H9 (cell line): ENCODE measurements at regions not wholly inside any gene's neighbourhood (a gene's known extent, or its start where the extent isn't known, plus 50 kb on each side); places are given as distances from the start of the nearest gene placed in this dataset.

Experiments used
- DNase-seq: peaks from one replicate; pipeline ENCODE4 v3.0.0-alpha.2; 2017
- H2AFZ ChIP-seq: one replicate; pipeline ENCODE4 v1.6.1; 2013; ENCODE audit warnings: mild to moderate bottlenecking, low read length, control low read depth, moderate library complexity
- H2AK5ac ChIP-seq: 2 replicates; pipeline ENCODE4 v1.6.1; 2013; ENCODE audit warnings: low read length, control low read depth, mixed read lengths; ENCODE audit not compliant: insufficient read length
- H2BK120ac ChIP-seq: one replicate; pipeline ENCODE4 v1.6.1; 2013; ENCODE audit warnings: low read depth, mild to moderate bottlenecking, low read length, control low read depth, inconsistent platforms; ENCODE audit not compliant: poor library complexity, severe bottlenecking
- H2BK12ac ChIP-seq: 2 replicates; pipeline ENCODE4 v1.6.1; 2013; ENCODE audit warnings: low read length, control low read depth, mixed read lengths, low read depth; ENCODE audit not compliant: insufficient read length
- H2BK15ac ChIP-seq: 2 replicates; pipeline ENCODE4 v1.6.1; 2013; ENCODE audit warnings: low read depth, low read length, control low read depth
- H2BK20ac ChIP-seq: one replicate; pipeline ENCODE4 v1.6.1; 2013; ENCODE audit warnings: low read depth, mild to moderate bottlenecking, low read length, control low read depth, inconsistent platforms; ENCODE audit not compliant: poor library complexity, severe bottlenecking
- H2BK5ac ChIP-seq: 2 replicates; pipeline ENCODE4 v1.6.1; 2013; ENCODE audit warnings: low read length, control low read depth, mixed read lengths; ENCODE audit not compliant: insufficient read length
- H3K14ac ChIP-seq: 2 replicates; pipeline ENCODE4 v1.6.1; 2013; ENCODE audit warnings: low read length, control low read depth; ENCODE audit not compliant: insufficient read depth
- H3K18ac ChIP-seq: 2 replicates; pipeline ENCODE4 v1.6.1; 2013; ENCODE audit warnings: low read depth, mild to moderate bottlenecking, mixed read lengths, low read length, control low read depth; ENCODE audit not compliant: insufficient read length
- H3K23ac ChIP-seq: 2 replicates; pipeline ENCODE4 v1.6.1; 2013; ENCODE audit warnings: low read length, control low read depth, mixed read lengths, low read depth; ENCODE audit not compliant: insufficient read length
- H3K23me2 ChIP-seq: 2 replicates; pipeline ENCODE4 v1.6.1; 2013; ENCODE audit warnings: low read depth, mild to moderate bottlenecking, mixed read lengths, low read length, control low read depth; ENCODE audit not compliant: insufficient read length, poor library complexity, severe bottlenecking
- H3K27ac ChIP-seq: 2 replicates; pipeline ENCODE4 v1.5.1; 2013; ENCODE audit warnings: low read length, control low read depth, mixed read lengths, low read depth; ENCODE audit not compliant: insufficient read length
- H3K27me3 ChIP-seq: 2 replicates; pipeline ENCODE4 v1.6.1; 2013; ENCODE audit warnings: low read length, control low read depth, inconsistent platforms; ENCODE audit not compliant: insufficient read depth
- H3K4ac ChIP-seq: 2 replicates; pipeline ENCODE4 v1.6.1; 2013; ENCODE audit warnings: low read depth, mild to moderate bottlenecking, control low read depth, inconsistent platforms, low read length, moderate library complexity
- H3K4me1 ChIP-seq: 2 replicates; pipeline ENCODE4 v1.6.1; 2013; ENCODE audit warnings: low read length, control low read depth, inconsistent platforms; ENCODE audit not compliant: insufficient read depth
- H3K4me2 ChIP-seq: 2 replicates; pipeline ENCODE4 v1.6.1; 2013; ENCODE audit warnings: low read length, control low read depth, mixed read lengths; ENCODE audit not compliant: insufficient read length, insufficient read depth
- H3K56ac ChIP-seq: 2 replicates; pipeline ENCODE4 v1.6.1; 2013; ENCODE audit warnings: low read depth, mild to moderate bottlenecking, mixed read lengths, low read length, control low read depth; ENCODE audit not compliant: insufficient read length
- H3K79me1 ChIP-seq: 2 replicates; pipeline ENCODE4 v1.6.1; 2013; ENCODE audit warnings: low read depth, mild to moderate bottlenecking, moderate library complexity, low read length, control low read depth, inconsistent platforms; ENCODE audit not compliant: insufficient read depth, poor library complexity, severe bottlenecking
- H3K79me2 ChIP-seq: 2 replicates; pipeline ENCODE4 v1.6.1; 2013; ENCODE audit warnings: low read length, control low read depth, inconsistent platforms; ENCODE audit not compliant: insufficient read depth
- H3K9ac ChIP-seq: 2 replicates; pipeline ENCODE4 v1.6.1; 2013; ENCODE audit warnings: low read length, control low read depth, mixed read lengths; ENCODE audit not compliant: insufficient read length; ENCODE audit errors: extremely low read depth
- H3K9me3 ChIP-seq: one replicate; pipeline ENCODE4 v1.6.1; 2013; ENCODE audit warnings: low read depth, low read length, inconsistent platforms; ENCODE audit not compliant: control insufficient read depth
- H3T11ph ChIP-seq: one replicate; pipeline ENCODE4 v1.6.1; 2013; ENCODE audit warnings: mild to moderate bottlenecking, low read length, control low read depth, inconsistent platforms
- H4K20me1 ChIP-seq: one replicate; pipeline ENCODE4 v1.6.1; 2013; ENCODE audit not compliant: control insufficient read depth, insufficient read length, insufficient read depth
- H4K5ac ChIP-seq: 2 replicates; pipeline ENCODE4 v1.6.1; 2013; ENCODE audit warnings: low read depth, mild to moderate bottlenecking, mixed read lengths, low read length, control low read depth; ENCODE audit not compliant: insufficient read length
- H4K8ac ChIP-seq: replicated peaks from 2 replicates; pipeline ENCODE4 v1.6.1; 2013; ENCODE audit warnings: low read length, control low read depth, mixed read lengths, low read depth; ENCODE audit not compliant: insufficient read length
- H4K91ac ChIP-seq: 2 replicates; pipeline ENCODE4 v1.6.1; 2013; ENCODE audit warnings: low read depth, mild to moderate bottlenecking, moderate library complexity, mixed read lengths, low read length, control low read depth; ENCODE audit not compliant: insufficient read length
- H3K27ac Mint-ChIP-seq, 3 experiments: 2 replicates in 2 of 3; 3 replicates in 1 of 3; pipeline ENCODE4 v1.8.0; 2020 to 2021; ENCODE audit warnings: mixed read lengths in 3 of 3, mild to moderate bottlenecking in 1 of 3, moderate library complexity in 1 of 3
- H3K27me3 Mint-ChIP-seq: 2 replicates; pipeline ENCODE4 v1.8.0; 2021; ENCODE audit warnings: low read depth, mild to moderate bottlenecking, moderate library complexity, mixed read lengths
- H3K36me3 Mint-ChIP-seq, 3 experiments: 2 replicates in 2 of 3; 3 replicates in 1 of 3; pipeline ENCODE4 v1.8.0; 2020 to 2021; ENCODE audit warnings: low read depth in 3 of 3, mixed read lengths in 3 of 3; ENCODE audit not compliant: insufficient read depth in 1 of 3
- H3K4me1 Mint-ChIP-seq, 2 experiments: 2 replicates each; pipeline ENCODE4 v1.8.0; 2020; ENCODE audit warnings: mixed read lengths in 2 of 2
- H3K4me3 Mint-ChIP-seq, 2 experiments: 2 replicates in 1 of 2; 3 replicates in 1 of 2; pipeline ENCODE4 v1.8.0; 2020 to 2021; ENCODE audit warnings: mild to moderate bottlenecking in 2 of 2, mixed read lengths in 2 of 2, moderate library complexity in 1 of 2
- H3K9me3 Mint-ChIP-seq, 2 experiments: 2 replicates in 1 of 2; 3 replicates in 1 of 2; pipeline ENCODE4 v1.8.0; 2020; ENCODE audit warnings: mild to moderate bottlenecking in 2 of 2, mixed read lengths in 2 of 2, moderate library complexity in 1 of 2
- WGBS: extraction: QIAGEN DNeasy Blood & Tissue Kit; methylation state at CpG from one replicate; pipeline ENCODE4 v1.1.7; 2013; ENCODE audit warnings: missing lambda C conversion rate, low lambda C conversion rate, mixed read lengths; ENCODE audit not compliant: insufficient read length; ENCODE audit errors: extremely low coverage; 5-methylcytosine and 5-hydroxymethylcytosine counted together
- TF ChIP-seq, protein P1 (sequence below): fragments of 200-600 bp; sonication (generic); conservative IDR thresholded peaks from 3 replicates; pipeline ENCODE4 v1.8.0; 2021; ENCODE audit warnings: antibody characterized with exemption, mild to moderate bottlenecking

DNA sequence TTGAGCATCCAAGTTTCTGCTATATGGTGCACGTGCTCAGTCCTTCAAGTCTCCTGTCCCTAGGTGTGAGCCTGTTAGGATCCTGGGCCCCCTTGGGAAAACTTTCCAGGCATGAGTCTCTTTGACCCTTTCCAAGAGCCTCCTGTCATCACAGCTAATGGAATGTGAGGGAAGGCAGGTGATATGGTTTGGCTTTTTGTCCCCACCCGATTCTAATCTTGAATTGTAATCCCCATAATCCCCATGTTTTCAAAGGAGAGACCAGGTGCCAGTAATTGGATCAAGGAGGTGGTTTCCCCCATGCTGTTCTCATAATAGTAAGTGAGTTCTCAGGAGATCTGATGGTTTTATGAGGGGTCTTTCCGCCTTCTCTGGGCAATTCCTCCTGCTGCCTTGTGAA, 265.5 kb downstream of the ATP23 start:
- Histone ChIP-seq H2BK15ac (no peak overlapping the region), H3K14ac (no peak overlapping the region), H3K27ac (no peak overlapping the region), H3K27me3 (no peaks in the 10 kb centered on the region), H2AFZ (no peak overlapping the region), H3K9me3 (no peaks in the 10 kb centered on the region), H3K56ac (no peak overlapping the region), H4K8ac (no peak overlapping the region), H2BK5ac (no peak overlapping the region), H2BK120ac (no peak overlapping the region), H4K20me1 (no peaks in the 10 kb centered on the region), H3K9ac (no peak overlapping the region), H3K23me2 (no peaks in the 10 kb centered on the region), H2AK5ac (no peak overlapping the region), H3K79me2 (no peaks in the 10 kb centered on the region), H3K4ac (no peak overlapping the region), H4K91ac (no peak overlapping the region), H3K4me1 (no peaks in the 10 kb centered on the region; the same call in 1 of the 2 replicates), H3K18ac (no peak overlapping the region), H2BK12ac (no peak overlapping the region), H4K5ac (no peak overlapping the region), H3T11ph (no peak overlapping the region), H3K4me2 (no peak overlapping the region), H3K79me1 (no peaks in the 10 kb centered on the region), H3K23ac (no peak overlapping the region), H2BK20ac (no peak overlapping the region)
- Mint-ChIP-seq H3K4me3 (no peak overlapping the region), H3K27ac (peak overlapping the region in 1 of 3 experiments; percentile 60; a peak in 1 of 7 replicates), H3K36me3 (no peaks in the 10 kb centered on the region; a peak in 1 of 7 replicates), H3K4me1 (peaks cover 9 to 11% of the 10 kb centered on the region in 2 experiments; a peak in 3 of 4 replicates), H3K9me3 (no peaks in the 10 kb centered on the region), H3K27me3 (peaks cover 2% of the 10 kb centered on the region; the same call in 1 of the 2 replicates)
- DNase-seq = no peak
- TF ChIP-seq, protein P1, sequence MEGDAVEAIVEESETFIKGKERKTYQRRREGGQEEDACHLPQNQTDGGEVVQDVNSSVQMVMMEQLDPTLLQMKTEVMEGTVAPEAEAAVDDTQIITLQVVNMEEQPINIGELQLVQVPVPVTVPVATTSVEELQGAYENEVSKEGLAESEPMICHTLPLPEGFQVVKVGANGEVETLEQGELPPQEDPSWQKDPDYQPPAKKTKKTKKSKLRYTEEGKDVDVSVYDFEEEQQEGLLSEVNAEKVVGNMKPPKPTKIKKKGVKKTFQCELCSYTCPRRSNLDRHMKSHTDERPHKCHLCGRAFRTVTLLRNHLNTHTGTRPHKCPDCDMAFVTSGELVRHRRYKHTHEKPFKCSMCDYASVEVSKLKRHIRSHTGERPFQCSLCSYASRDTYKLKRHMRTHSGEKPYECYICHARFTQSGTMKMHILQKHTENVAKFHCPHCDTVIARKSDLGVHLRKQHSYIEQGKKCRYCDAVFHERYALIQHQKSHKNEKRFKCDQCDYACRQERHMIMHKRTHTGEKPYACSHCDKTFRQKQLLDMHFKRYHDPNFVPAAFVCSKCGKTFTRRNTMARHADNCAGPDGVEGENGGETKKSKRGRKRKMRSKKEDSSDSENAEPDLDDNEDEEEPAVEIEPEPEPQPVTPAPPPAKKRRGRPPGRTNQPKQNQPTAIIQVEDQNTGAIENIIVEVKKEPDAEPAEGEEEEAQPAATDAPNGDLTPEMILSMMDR = no peak
- no CpG with 5 or more reads among the region's 3 CpGs for WGBS
